HT-29 (cell line): ENCODE measurements at regions not wholly inside any gene's neighbourhood (a gene's known extent, or its start where the extent isn't known, plus 50 kb on each side); places are given as distances from the start of the nearest gene placed in this dataset.
"Not testable (repeated sequence)": the region's sequence is repeated elsewhere in the genome, so short reads cannot be mapped to it uniquely, and the experiment has no call there.

Experiments used
- DNase-seq: peaks from one replicate; pipeline ENCODE4 v3.0.0-alpha.2; 2015; ENCODE audit warnings: low spot score

DNA sequence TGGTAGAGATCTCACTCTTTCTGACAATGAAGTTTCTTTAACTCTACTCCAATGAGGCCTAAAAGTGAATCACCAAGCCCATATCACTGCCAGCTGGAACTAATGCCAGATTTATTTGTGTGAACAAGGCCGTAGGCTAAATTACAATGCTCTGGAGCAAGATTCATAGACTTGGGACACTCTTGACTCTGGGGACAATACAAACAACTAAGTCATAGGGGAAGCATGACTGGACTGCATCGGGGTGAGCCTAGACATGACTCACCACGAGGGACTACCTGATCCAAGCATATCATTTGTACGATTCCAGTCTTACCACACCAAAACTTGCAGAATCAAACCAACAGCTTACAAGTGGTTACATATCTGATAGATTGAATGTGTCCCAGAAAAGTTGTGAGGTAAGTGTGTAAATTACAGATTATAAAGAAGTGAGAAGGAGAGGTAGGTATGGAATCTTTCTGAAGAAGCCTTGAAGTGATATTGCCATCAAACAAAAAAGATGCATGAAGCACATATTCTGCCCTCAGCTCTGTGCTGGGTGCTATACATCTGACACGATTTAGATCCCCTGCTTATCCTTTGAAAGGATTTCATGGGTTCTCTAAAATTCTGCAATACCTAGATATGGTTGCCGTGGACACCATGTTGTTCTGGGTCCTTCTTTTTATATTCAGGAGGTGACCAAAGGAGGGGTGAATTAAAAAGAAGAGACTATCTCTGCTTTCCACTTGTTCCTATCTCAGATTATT is 199.3 kb upstream of the PDE4D start:
- no peak for DNase-seq

DNA sequence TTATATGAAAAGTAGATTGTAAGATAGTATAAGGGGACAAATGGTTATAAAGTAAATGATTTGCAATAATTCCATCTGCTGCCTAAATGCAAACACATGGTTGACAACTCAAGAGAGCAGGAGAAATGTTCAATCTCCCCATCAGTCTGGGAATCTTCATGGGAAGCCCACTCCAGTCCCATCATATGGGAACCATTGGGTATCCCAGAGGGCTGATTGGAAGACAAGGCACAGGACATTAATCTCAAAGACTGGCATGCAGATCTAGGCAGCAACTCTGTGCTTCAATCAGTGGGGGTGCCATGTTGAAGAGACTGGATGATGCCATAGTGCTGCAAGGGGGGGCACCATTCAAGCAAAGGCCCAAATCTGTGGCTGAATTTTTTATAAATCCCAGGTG is 193.1 kb upstream of the PDE4D start:
- no peak for DNase-seq

DNA sequence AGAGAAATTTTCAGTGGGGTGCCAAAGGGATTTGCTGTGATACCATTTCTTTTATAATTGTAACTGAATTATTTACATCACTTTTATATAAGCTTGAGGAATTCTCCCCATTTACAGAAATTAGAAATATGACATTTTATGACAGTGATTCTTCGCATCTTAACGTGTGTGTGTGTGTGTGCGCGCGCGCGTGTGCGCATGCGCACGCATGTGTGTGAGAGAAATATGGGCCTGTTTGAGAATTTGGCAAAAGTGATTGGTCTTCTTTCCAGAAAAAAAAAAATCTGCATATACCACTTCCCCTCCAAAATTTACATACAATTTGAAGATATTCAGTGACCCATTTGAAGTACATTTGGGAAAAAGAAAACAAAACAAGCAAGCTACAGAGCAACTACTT is 190.7 kb upstream of the PDE4D start:
- no peak for DNase-seq

DNA sequence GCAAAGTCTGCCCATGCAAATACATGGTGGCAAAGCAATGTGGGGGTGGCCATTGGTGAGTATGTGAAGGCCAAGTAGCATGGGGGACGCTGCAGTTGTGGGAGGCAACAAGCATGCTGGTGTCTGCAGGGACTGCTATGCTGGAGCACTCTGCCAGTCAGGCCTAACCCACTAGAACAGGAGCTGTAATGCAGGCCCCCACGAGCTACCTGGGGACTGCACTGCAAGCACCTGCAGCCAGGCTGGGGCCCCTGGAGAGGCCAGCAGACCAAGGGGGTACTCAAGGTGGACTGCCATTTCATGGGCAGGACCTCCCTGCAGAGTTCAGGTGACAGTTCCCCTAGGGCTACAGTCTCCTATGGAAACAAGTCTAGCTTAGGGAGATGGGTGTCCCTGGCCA is 183.8 kb upstream of the PDE4D start:
- no peak for DNase-seq

DNA sequence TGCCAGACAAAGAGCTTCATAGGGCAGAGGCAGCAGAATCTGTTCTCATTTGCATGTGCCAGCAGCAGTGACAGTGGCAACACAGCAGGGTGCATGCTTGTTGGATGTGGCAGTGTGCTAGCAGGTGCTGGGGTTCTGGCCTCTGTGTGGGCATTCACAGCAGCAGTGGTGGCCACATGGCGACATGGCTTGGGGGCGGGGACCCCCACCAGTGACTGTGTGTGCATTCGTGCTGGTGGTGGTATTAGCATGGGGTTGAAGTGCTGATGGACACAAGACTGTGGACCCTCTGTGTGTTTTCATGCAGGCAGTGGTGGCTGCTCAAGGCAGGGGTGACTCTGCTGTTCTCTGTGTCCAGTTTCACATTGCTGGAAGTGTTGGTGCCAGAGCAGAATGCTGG is 183.2 kb upstream of the PDE4D start:
- DNase-seq, result no peak

DNA sequence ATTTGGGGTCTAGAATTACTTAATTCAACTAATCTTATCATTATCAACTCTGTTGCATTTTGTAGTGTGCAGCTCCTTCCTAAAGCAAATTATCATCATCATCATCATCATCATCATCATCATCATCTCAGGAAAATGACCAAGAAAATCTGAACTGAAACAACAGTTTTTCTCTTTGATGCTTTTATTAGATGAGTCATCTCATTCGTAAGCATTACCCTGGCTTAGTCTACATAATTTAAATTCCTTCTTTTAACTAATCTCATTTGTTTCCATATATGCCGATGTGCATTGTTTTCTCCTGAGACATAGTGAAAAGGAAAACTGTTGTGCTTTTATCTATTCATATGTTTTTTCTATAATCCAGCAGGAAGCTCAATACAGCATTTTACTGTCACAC is 173.0 kb upstream of the PDE4D start:
- no peak for DNase-seq

DNA sequence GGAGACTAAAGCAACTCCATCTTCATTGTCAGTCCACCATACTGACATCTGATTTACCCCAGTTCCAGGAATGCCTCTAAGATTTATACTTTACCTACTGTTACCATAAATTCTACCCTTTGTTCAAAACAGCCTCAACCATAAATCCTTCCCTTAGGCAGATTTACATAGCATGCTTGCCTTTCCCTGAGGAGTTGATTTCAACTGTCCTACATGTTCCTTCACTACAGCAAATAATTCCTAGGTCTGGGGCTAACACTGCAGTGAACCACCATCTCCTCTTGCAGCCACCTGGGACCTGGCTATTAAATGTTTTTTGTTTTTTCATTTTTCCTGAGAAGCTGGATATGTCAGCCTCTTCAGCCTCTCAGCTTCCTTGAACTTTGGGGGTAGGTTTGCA is 166.9 kb upstream of the PDE4D start:
- DNase-seq, result no peak

DNA sequence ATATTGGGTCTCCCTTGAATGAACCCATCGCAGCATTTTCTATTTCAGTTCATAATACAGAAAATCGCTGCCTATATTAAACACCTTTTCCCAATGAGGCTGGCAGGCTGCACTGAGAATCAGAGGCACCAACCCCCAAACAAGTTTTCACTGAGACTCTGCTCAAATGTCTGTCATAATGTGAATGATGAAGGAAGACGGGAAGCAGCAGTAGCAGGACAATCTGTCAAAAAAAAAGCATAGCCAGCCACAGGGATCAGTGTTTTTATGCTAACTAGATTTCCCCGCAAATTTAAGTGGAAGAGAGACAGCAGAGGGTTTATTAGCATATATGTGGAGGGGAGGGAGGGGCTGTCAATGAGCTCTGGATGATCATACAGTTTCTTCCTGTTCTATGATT is 162.7 kb upstream of the PDE4D start:
- DNase-seq, result no peak

DNA sequence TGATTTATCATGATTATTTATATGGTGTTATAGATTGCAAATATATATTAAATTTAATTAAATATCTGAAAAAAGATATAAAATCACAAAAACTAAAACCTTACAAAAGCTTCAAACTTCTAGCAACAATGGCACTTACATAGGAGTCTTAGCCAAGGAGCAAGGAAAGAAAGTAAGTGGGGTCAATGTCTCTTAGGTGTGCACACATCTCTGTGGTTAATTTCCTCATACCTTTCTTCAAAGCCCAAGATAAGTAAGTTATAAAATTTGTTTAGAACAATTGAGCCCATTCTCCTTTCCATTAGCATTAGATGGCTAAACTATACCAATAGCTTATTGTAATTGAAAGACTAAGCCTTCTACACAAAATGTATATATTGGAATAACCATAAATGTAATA is 161.6 kb upstream of the PDE4D start:
- DNase-seq, result peak; percentile 44

DNA sequence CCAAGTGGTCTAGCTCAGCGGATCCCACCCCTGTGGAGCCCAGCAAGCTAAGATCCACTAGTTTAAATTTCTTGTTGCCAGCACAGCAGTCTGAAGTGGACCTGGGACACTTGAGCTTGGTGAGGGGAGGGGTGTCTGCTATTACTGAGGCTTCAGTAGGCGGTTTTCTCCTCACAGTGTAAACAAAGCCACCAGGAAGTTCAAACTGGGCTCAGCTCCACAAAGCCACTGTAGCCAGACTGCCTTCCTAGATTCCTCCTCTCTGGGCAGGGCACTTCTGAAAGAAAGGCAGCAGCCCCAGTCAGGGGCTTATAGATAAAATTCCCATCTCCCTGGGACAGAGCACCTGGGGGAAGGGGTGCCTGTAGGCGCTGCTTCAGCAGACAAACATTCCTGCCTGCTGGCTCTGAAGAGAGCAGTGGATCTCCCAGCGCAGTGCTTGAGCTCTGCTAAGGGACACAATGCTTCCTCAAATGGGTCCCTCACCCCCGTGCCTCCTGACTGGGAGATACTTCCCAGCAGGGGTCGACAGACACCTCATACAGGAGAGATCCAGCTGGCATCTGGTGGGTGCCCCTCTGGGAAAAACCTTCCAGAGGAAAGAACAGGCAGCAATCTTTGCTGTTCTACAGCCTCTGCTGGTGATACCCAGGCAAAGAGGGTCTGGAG is 148.6 kb upstream of the PDE4D start:
- peak; percentile 39 for DNase-seq

DNA sequence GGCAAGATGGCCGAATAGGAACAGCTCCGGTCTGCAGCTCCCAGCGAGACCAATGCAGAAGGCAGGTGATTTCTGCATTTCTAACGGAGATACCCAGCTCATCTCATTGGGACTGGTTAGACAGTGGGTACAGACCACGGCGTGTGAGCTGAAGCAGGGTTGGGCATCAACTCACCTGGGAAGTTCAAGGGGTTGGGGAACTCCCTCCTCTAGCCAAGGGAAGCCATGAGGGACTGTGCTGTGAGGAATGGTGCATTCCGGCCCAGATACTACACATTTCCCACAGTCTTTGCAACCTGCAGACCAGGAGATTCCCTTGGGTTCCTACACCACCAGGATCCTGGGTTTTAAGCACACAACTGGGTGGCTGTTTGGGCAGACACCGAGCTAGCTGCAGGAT is 148.0 kb upstream of the PDE4D start:
- DNase-seq, result not testable (repeated sequence)

DNA sequence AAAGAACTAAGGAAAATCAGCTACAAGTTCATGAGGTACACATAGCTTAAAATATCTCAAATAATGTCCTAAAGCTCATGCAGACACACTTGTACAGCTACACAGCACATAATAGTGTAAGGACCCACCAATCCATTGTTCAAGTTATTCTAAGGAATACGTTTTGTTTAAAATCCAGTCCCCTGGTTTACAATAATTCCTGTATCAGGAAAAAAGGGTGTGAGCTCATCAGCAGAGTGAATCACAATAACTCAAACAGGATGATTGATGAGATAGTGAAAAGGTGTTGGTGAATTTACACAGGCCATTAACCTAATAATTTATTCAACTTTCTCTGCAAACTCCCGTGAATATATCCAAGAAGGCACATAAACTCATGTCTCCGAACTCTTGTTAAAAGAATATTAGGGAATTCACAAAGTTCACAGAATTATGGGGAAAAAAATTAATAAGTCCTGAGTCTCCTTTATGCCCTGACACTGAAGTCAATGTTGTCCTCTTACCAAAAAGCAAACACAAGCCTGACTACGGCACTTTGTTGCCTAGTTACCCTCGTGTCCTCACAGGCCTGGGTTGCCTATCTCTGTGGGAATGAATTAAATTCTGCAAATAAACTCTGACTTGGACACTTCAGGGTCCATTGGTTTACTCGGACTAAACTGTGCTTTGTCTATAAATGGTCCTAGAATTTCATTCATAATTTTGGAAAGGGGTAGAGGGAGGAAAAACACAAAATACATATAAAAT is 142.8 kb upstream of the PDE4D start:
- DNase-seq, result no peak

DNA sequence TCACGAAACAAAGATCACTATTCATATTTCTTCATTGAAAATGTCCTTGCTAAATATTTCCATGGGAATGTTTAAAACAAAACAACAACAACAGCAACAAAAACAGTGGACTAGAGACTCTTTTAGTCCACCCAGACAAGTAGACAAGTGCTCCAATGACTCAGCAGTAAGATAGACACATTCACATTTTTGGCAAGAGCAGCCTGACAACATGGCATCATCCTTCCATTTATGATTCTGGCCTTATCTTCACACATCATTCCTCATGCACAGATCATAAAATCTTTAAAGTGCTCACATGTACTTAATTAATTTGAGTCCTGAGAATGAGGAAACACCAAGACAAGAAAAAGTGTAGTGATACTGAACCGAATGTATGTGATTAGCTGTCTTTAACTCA is 132.6 kb upstream of the PDE4D start:
- DNase-seq, result no peak

DNA sequence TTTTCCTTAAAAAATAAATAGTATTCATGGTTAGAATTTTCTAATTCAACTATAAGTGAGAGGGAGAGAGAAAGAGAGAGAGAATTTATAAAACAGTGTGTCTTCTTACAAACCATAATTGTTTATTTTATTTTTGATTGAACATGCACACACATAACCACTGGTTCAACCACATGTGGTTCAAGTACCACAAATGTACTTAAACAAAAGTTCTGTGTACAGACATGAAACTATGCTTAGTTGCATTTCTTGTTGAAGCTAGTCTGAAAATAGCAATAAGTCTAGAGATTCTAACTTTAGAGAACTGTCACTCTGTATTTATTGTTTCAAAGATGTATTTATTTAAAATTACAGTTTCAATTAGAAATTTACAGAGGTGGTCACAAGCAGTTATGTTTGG is 130.6 kb upstream of the PDE4D start:
- no peak for DNase-seq

DNA sequence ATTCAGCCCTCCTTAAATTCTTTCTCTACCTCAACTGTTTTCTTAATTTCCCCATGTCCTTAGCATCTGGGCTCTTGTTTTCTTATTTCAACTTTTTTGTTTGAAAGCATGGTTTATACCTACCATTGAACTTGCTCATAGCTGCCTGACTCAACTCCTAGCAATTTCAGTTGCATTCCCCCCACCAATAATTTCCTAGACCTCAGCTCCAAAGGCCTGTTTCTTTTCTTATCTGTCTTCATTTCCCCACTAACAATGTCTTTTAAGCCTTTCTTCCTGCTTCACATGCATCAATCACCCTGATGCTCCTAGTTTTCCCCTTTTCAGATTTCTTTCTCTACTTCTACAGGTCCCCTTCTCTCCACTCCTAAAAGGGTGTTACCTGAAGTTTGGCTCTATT is 129.7 kb upstream of the PDE4D start:
- DNase-seq, result no peak

DNA sequence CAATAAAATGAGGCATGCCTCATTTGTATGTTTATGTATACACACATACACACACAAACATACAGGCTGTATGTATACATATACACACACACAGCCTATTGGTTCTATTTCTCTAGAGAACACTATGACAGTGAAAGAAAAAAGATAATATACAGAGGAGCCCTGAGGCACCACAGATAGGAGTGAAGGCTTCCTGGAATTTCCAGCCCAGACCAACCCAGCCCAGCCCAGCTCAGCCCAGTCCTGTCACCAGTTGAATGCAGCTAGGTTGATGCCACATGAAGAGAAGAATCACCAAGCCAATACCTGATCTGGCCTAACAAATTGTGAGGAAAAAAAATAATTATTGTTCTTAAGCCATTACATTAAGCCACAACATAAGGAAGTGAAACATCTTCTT is 126.9 kb upstream of the PDE4D start:
- DNase-seq, result no peak

DNA sequence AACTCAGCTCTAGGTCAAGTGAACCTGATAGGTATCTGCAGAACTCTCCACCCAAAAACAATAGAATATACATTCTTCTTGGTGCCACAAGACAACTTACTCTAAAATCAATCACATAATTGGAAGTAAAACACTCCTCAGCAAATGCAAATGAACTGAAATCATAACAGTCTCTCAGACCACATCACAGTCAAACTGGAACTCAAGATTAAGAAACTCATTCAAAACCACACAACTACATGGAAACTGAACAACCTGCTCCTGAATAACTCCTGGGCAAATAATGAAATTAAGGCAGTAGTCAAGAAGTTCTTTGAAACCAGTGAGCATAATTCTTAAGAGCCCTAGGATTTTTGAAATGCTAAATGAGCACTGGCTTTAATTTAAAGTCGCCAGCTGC is 125.4 kb upstream of the PDE4D start:
- DNase-seq, result not testable (repeated sequence)

DNA sequence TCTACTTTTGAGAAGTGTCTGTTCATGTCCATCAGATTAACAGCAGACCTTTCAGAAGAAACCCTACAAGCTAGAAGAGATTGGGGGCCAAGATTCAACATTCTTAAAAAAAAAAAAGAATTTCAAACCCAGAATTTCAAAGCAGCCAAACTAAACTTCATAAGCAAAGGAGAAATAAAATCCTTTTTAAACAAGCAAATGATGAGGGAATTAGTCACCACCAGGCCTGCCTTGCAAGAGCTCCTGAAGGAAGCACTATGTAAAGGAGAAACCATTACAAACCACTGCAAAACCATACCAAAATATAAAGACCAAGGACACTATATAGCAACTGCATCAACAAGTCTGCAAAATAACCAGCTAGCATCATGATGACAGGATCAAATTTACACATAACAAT is 124.6 kb upstream of the PDE4D start:
- DNase-seq, result no peak

DNA sequence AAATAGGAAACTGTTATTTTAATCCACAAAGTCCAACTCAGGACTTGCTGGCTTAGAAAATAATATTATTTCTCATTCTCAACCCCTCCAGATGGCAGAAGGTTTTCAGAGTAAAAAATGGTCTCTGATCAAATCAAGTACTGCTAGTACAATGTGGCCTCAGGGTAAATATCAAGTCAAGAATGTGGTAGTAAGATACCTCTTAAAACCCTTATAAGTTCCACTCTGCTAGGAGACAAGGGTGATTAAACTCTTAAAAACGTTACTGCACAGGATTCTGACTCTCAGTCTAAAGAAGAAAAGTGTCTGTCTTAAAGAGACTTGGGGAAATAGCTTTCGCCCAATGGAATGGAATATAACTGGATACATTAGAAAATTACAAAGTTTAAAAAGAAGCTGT is 120.8 kb upstream of the PDE4D start:
- DNase-seq, result no peak

DNA sequence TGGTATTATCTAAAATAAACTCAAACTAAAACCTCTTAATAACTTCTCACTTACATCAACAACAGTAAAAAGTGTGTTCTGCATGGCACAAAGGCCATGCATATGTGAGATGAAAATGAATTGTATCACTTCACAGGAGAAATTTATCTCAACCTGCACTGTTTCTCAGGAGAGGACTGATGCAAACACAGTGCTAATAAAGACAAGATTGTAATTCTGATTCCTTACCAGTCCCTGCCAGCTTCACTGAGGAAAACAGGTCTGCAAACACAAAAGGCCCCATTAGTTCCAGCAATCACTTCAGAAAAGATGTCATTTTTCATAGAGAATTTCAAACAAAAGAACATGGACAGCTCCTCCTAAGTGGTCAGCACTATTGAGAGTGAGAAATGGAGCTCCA is 117.3 kb upstream of the PDE4D start:
- DNase-seq, result no peak

DNA sequence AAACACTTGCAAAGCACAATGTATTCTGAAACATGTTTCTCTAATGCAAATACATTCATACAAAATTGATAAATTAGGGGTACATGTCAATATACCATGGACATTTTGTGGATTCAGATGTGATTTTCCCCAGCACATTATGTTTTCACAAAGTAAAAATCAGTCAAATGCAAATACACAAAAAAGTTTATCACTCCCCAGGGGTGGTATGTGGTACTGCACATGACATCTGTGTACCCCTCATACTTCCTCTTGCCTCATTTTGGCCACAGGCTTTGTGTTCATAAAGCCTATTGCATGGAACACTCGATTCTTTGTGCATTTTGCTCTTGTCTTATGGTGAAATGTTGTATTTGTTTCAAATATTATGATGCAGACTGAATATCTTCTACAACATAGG is 116.8 kb upstream of the PDE4D start:
- DNase-seq, result no peak

DNA sequence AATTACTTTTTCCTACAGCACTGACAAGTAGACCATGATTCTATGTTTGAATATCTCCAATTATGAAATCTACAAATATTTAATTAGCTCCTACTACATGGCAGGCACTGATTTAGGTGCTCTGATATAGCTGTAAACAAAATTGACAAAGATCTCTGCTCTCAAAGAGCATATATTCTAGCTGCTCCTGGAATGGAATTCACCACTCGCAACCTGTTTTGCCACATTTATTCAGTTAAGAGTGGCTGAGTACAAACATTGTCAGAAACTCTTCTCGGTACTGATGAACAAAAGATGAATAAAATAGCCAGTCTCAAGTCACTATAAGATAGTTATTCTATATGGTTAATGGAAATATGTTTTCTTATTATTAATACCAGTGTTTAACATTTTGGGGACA is 114.2 kb upstream of the PDE4D start:
- DNase-seq, result no peak

DNA sequence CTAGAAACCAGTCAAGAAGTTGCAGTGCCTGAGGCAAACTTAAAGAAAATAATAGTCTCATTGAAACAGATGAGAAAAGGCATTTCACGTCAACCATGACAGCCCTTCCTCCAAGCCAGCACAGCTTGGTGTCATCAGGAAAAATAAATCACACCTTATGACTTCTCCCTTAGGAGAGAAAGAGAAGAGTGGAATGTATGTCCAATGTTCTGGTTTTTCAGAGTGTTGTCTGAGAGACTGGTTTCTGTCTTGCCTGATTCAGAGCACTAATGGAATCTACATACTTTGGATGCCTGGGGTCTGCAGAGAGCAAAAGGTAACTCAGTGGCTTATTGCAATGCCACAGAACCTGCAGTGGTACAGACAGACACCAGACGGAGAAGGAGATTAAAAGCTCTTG is 105.5 kb upstream of the PDE4D start:
- DNase-seq, result no peak
